ENCODE measurements at regions not wholly inside any gene's neighbourhood (a gene's known extent, or its start where the extent isn't known, plus 50 kb on each side); places are given as distances from the start of the nearest gene placed in this dataset.

DNA sequence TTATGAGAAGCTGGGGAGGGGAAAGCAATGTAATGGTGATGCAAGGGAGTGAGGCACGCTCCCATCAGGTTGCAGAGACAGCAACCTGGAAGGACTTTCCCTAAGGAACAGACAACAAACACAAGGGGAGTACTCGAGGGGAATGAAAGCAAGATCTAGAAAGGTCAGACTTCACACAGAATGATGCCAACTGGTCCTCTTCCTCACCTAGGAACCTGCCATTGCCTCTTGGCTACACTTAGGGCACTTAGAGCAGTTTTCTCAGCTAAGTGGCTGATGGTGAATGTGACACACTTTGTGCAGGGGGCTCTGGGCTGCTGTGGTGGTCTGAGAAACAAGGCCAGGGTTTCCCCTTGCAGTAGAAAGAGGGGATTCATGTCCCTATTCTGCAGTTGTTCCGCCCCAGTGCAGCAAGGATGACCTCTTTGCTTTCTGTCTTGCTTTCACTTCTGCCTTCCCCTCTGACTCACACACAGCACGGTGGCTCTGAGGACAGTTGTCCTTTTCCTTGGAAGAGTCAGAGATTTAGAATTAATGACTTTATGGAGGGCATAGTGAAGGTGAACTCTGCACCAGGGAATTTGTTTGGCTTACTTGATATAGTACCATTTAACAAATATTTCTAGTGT, 394.0 kb upstream of the KLF4 start:
- no peak for DNase-seq (ENCODE audit: low read depth in 2 of 2)

DNA sequence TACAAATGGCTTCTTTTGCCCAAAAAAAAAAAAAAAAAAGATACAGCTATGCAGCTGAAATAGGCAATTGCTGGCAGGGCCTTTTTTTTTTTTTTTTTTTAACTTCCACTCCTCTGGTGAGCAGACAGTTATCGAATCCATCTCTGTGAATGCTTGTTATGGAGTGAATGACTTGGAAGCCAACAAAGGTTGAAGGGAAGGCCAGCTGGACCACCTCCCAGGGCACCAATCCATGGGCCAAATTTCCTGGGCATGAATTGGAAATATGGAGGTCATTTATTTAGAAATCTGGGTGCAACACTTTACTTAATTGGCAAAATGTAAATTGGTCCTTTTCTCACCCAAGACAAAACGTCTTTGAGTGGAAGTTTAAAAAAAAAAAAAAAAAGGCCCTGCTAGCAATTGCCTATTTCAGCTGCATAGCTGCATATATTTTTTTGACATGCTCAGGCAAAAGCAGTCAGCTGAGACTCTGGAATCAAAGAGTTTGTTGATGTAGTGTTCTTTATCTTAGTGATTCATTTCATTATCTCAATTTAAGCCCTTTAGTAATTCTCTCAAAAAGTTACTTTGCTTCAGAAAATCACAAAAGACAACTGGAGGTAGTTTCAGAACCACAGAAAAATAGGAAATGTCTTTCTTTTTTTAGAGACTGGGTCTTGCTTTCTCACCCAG, 392.2 kb upstream of the KLF4 start:
- DNase-seq (ENCODE audit: low read depth in 2 of 2) = no peak

DNA sequence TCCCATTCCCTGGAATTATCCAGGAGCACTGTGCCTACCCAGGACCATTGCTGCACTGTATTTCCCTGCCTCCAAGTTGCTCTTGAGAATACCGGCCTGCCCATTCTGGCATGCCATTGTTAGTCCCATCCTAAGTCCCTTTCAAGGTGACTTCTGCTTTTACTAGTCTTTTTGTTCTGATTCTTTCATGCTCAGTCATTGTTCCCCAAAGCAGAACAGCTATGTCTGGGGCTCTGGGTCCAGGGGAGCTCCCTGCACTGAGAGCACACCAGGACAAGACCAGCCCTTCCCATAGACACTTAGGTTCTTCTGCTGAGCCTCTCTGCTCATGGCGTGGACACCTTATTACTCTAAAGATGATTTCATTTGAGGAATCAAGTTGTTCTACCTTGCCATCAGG, 388.9 kb upstream of the KLF4 start:
- no peak for DNase-seq (ENCODE audit: low read depth in 2 of 2)

DNA sequence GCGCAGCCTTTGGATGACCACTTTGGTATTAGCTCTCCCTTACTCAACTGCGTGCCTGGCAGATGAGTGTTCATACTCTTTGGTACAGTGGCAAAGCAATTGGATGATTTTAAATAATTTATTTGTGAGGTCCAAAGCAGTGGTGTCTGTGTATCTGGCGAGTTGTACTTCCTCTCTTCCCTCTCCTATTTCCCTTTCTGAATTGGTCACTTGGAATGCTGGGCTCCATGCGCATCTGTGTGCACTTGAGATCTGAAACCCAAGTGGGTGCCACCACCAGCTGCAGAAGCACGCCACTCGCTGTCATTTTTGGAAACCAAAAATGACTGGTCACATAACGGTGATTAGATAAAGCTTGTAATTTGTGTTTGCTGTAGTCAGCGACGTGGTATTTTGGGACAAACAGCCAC, 386.0 kb upstream of the KLF4 start:
- DNase-seq (ENCODE audit: low read depth in 2 of 2) = no peak

DNA sequence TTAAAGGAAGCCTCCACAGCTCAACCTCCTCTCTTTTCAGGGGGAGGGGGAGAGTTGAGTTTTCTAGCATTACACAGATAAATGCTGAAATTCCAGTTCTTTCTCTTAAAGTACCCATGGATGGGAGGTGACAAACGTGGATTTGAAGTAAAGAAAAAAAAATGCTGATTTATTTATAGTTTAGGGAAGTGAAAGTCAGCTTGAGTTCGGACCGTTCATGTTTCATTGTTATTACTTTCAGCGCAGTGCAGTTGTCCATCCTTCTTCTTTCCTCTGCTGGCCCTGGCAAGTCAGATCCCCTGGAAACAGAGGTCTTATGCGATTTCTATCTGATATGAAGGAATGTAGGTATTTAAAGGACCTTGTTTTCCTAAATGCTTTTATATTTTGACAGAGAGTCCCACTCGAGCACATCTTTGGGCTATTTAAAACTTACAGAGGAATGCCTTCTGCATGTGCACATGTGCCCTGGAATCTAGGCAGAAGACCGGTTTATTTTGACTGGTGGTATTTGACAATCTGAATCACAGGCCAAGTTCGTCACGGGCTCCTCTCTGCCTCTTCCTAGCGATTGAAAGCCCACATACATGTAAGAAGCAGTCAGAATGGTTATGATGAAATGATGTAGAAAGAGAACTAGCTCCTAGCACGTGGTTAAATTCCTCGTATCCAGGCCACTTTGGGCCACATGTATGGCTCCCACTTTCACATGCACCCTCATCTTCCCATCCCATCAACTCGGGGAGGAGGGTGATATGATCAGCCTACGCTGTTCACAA, 385.2 kb upstream of the KLF4 start:
- DNase-seq (ENCODE audit: low read depth in 2 of 2) = no peak

DNA sequence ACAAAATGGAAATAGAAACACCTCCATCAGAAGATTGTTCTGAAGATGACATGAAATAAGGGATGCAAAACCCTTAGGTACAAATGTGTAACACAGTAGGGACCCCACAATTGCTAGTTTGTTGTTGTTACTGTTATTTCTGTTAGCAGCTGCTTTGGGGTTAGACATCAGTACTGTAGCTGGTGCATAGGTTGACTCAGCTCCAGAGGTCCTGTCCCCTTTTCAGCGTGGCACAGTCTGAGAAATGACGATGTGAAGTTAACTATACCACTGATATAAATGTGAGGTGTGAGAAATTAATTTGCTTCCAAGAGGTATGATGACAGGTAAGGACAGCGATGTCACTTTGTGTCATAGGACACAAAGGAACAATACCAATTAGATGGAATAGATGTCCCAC, 384.6 kb upstream of the KLF4 start:
- no peak for DNase-seq (ENCODE audit: low read depth in 2 of 2)

DNA sequence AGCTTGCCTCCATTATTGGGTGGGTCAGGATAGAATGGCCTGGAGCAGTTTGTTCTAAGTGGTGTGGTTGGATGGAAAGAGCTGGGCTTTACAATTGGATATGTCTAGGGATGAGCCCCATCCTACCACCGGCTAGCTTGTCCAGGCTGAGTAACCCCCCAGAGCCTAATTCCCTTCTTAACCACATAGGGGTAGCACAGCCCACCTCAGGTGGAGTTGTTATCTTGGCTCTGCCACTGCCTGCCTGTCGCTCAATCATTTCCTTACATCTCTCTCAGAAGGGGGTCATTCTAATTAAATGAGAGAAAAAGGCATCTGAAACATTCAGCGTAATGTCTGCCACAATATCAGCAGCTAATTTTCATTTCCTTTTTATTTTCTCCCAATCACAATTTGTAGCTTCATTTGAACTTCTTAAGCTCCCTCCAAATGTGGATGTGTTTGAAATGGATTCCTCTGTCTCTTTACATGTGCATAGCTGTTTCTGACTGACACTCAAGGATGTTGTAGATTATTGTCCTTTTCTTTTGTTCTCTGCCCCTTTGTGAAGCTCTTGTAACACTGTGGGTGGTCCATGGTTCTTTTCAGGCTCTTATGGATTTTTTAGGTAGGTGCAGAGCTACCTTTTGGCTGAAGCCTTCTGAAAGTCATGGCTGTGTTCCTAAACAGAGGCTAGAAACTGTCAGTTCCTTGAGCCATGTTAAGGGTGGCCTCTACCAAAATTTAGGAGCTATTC, 383.1 kb upstream of the KLF4 start:
- DNase-seq (ENCODE audit: low read depth in 2 of 2) = no peak

DNA sequence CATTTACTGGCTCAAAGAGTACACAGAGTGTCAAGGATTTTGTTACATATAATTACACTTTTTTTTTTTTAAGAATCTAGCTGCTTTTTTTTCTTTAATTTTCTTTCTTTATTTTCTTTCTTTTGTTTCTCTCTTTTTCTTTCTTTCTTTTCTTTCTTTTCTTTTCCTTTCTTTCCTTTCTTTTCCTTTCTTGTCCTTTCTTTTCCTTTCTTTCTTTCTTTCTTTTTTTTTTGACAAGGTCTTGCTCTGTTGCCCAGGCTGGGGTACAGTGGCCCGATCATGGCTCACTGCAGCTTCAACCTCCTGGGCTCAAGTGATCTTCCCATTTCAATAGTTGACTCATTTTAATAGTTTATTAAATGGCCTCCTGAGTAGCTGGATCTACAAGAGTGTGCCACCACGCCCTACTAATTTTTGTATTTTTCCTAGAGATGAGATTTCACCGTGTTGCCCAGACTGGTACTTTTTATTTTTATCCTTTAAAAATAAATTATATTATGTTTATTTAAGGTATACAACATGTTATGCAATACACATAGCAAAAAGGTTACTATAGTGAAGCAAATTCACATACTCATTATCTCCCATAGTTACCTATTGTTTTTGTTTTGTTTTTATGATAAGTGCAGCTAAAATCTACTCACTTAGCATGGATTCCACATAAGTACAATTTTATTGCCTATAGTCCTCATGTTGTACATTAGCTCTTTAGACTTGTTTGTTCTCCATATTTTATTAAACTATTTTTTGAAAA, 381.5 kb upstream of the KLF4 start:
- no peak for DNase-seq (ENCODE audit: low read depth in 2 of 2)

DNA sequence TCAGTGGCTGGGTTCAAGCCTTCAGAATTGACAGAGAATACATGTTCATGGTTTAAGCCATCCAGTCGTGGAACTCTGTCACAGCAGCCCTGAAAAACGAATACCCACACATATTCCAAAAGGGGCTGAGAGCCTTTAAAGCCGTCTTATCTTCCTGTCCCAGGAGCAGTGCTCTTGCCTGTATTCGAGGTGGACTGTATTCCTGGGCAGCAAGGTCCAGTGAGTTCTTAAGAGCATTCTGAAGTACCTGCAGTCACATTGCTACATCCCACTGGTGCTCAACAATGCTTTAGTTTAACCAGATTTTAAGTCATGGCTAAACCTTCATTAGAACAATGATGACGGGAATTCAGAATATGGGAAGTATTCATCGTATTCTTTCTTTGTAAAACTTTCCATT, 380.7 kb upstream of the KLF4 start:
- no peak for DNase-seq (ENCODE audit: low read depth in 2 of 2)

DNA sequence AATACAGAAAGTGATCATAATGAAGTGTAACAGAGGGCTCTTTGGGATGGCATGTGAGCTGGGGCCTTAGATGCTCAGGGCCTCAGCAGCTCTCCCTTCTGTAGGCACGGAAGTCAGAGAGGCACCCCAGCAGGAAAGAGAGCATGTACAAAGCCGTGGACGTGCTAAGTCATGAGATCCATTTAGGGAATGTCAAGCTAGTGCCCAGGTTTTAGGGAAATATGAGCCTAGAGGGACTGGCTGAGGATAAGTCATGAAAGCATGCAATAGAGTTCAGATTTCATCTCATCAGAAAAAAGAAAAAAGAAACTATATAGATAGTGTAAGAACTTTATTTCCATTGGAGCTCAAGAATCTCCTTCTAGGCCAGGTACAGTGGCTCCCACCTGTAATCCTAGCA, 379.5 kb upstream of the KLF4 start:
- DNase-seq (ENCODE audit: low read depth in 2 of 2) = no peak

DNA sequence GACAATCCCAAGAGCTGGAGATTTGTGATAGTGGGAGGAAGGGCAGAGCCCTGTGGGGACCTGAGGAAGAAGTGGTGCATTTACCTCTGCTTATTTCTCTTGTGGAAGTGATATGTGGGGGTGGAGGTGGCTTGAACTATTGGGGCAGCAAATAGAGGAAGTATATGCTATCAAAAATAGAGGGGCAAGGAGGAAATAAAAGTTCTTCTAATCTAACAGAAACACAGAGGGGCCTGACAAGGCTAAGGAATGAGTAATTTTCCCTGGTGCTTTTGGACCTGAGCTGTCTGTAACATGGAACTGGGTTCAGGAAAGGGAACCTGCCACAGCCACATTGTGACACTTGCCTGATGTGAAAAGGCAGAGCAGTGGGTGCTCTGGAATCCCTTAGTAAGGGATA, 378.6 kb upstream of the KLF4 start:
- no peak for DNase-seq (ENCODE audit: low read depth in 2 of 2)

DNA sequence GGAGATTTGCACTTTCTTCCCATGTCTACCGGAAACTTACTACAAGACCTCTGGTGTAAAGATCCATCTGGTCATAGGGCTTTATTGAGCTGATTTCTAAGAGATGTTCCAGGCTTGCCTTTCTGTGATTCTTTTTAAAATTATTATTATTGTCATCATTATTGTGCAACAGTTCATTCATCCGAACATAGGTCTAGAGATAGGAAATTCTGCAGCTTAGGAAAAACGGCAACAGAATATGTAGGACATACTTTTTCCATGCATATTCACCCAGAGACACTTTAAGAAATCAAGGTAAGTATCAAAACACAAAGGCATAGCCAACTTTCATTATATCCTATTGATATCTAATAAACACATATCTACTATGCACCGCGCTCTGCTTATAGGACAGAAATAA, 378.2 kb upstream of the KLF4 start:
- no peak for DNase-seq (ENCODE audit: low read depth in 2 of 2)

DNA sequence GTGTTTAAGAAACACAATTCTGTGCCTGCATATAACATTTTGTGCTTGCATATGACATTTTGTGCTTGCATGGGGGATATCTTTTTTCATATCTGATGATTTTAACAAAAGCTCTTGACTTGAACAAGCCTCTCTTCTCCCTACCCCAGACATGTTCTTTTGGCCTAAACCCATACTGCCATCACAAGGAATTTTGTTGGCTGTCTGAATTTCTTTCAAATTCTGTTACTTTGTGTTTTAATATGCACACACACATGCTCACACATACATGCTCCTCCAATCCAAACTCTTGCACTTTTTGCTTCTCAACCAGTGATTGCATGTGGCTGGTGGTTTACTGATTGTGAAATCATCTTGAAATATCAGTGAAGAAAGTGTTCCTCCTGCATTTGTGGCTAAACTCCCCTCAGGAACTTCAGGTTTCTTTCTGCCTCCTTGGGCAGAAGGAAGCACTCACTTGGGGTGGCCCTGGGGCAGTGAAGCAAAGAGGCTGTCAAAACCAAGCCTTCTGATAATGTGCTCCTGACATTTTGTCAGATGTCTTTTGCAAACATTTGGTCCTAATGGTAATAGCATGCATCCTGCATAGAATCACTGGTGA, 377.2 kb upstream of the KLF4 start:
- DNase-seq (ENCODE audit: low read depth in 2 of 2) = no peak

DNA sequence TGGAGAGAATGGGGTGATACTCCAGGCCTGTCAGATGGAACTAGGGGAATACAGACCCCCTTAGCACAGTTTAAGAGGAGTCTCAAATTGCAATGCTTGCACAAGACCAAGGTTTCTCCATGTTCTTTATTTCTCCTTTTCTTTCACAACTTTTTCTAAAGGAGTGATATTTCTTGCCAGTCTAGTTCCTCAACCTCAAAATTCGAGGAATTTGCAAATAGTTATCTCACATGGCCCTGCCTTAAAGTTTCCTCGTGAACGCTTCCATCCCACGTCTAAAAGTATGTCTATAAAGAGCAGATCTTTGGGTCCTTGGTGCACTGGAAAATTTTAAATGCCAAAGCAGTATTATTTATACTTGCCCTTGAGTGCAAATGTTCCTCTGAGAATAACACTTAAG, 373.8 kb upstream of the KLF4 start:
- DNase-seq (ENCODE audit: low read depth in 2 of 2) = no peak

DNA sequence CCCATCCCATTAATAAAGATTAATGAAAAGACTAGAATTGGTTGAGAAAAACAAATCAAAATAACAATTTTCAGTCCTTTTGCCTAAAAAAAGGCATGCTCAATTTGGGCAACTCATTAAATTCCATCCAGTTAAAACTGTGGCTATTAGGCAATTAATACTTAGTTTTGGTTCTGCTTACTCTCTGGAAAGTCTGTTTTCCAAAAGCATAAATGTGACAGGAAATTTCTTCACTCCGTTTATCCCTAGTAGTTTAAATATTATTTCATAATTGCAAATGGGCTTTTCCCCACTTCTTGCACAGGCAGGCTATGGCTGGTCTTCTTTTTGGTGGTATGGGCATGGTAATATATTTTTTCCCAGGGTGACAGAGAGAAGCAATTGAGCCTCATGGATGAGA, 373.3 kb upstream of the KLF4 start:
- no peak for DNase-seq (ENCODE audit: low read depth in 2 of 2)

DNA sequence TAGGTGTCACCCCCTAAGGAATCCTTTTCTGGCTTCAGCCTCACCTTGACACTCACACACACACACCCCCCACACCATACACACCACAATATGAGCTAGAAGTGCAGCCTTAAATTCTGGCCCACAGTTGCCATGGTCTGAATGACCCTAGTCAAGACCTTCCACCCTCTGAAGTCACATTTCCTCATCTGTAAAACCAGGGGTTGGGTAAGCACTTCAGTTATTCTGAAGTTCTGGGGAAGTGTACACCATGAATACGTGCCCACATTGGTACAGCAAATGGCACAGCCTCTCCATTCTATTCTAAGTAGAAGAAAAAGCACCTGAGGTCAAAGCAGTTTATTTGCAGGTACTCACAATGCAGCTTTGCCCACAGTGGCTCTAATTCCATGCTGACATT, 372.8 kb upstream of the KLF4 start:
- DNase-seq (ENCODE audit: low read depth in 2 of 2) = no peak

DNA sequence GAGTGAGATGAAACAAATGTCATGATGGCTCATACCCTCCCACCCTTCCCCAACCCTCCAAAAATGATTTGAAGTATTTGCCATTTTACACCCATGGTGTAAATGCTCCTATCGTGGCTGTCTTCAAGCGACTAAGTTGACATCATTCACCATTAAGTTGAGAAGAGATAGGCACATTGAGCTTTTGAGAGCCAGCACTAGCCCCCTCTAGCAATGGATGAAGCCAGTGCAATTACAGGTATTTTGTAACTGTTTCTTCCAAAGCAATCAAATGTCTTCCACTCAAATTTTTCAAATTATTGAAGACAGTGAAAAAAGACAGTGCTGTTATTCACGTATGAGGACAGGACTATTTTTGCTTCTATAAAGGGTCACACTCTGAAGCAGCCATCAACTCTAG, 371.5 kb upstream of the KLF4 start:
- no peak for DNase-seq (ENCODE audit: low read depth in 2 of 2)

DNA sequence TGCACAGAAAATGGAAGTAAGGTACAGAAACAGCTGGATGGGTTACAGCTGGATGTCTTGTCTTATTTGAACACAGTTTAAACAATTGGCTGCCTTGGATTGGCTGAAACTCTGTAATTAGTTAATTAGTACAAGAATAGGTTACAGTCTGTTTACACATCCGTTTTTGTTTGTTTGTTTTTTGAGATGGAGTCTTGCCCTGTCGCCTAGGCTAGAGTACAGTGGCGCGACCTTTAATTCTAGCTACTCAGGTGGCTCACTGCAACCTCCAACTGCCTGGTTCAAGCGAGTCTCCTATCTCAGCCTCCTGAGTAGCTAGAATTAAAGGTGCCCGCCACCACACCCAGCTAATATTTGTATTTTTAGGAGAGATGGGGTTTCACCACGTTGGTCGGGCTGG, 368.7 kb upstream of the KLF4 start:
- DNase-seq (ENCODE audit: low read depth in 2 of 2) = no peak

DNA sequence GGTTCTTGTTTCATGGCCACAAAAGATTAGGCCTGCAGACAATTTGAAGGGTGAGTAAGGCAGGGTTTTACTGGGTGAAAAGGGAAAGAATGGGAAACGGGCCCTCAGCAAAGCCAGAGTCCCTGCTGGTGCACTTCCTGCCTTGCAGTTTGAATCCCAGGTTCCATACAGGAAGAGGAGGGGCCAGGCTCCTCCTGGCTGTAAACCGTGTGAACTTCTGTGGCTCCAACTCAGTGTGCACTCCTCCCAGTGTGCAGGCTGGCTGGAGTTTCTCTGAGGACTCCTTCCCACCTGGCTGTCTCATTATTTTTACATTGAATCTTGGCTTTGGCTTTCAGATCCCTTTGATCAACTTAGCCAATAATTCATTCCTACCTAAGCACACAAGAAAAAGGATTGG, 367.1 kb upstream of the KLF4 start:
- no peak for DNase-seq (ENCODE audit: low read depth in 2 of 2)

DNA sequence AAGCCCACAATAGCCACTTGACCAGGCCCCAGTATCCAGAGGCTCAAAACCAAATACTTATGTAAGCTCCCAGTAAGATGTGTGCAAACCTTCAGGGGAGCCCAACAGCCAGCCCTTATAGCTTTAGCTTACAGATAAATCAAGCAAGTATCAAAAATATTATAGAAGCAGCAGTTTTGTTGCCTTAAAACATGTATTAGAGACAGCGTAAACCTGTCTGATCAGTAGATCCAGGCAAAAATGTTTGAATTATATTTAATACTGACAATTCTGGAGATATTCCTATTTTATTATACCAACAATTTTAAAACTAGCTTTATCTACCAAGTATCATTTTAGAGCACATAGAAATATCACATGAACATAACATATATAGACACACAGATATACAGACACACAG, 365.6 kb upstream of the KLF4 start:
- DNase-seq (ENCODE audit: low read depth in 2 of 2) = no peak

DNA sequence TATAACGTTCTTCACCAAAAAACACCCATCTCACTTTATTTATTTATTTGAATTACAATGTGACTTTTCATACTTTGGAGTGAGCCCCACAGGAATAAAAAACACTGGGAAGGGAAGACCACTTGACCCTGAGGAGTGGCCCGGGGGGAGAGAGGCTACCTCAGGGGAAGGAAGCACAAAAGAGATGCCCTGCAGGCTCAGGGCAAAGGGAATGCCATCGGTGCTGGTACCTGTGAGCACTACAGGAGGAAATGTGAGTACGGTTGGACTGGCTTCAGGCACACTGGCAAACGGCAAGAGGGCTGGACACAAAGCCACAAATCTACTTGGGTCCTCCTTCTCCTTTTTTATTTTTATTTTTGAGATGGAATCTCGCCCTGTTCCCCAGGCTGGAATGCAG, 363.9 kb upstream of the KLF4 start:
- DNase-seq (ENCODE audit: low read depth in 2 of 2) = no peak

Measured in stimulated activated CD8-positive, alpha-beta memory T cell treated with anti-CD3 and anti-CD28 coated beads, Interleukin-7, amount 100 ng/mL, for 1 hour (primary cell).